Prostate gland (tissue), 2 donors: ENCODE measurements at regions not wholly inside any gene's neighbourhood (a gene's known extent, or its start where the extent isn't known, plus 50 kb on each side); places are given as distances from the start of the nearest gene placed in this dataset.

Experiments used
- POLR2A ChIP-seq: fragments of 450-650 bp; IDR thresholded peaks from one replicate; pipeline ENCODE4 v1.6.1; 2016; ENCODE audit warnings: antibody characterized with exemption, mild to moderate bottlenecking
- TF ChIP-seq, protein P1 (sequence below), 4 experiments: fragments of 200-600 bp in 2 of 4; fragments of 450-650 bp in 2 of 4; sonication (generic) in 2 of 4; IDR thresholded peaks; 1 replicate in 3 of 4; 2 replicates in 1 of 4; pipeline ENCODE4 v1.5.1; 2016 to 2019; ENCODE audit warnings: antibody characterized with exemption in 4 of 4, mild to moderate bottlenecking in 2 of 4, moderate library complexity in 2 of 4

DNA sequence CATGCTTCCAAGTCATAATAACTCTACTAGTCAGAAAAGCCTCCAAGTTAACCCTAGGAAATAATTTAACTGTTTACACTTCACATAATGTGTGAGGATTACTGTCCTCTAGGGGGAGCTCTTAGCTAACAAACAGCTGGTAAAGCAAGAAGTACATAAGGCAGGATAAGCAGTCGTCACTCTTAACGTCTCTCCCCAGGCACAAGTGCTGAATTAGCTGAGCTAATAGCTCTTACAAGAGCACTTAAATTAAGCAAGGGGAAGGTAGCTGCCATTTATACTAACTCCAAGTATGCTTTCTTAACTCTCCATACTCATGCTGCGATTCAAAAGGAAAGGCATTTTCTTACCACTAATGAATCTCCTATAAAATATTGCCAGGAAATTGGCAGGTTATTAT, 79.3 kb upstream of the TSPAN11 start:
- TF ChIP-seq, protein P1, sequence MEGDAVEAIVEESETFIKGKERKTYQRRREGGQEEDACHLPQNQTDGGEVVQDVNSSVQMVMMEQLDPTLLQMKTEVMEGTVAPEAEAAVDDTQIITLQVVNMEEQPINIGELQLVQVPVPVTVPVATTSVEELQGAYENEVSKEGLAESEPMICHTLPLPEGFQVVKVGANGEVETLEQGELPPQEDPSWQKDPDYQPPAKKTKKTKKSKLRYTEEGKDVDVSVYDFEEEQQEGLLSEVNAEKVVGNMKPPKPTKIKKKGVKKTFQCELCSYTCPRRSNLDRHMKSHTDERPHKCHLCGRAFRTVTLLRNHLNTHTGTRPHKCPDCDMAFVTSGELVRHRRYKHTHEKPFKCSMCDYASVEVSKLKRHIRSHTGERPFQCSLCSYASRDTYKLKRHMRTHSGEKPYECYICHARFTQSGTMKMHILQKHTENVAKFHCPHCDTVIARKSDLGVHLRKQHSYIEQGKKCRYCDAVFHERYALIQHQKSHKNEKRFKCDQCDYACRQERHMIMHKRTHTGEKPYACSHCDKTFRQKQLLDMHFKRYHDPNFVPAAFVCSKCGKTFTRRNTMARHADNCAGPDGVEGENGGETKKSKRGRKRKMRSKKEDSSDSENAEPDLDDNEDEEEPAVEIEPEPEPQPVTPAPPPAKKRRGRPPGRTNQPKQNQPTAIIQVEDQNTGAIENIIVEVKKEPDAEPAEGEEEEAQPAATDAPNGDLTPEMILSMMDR (IDR thresholded peaks at IDR 0.05): peak; percentile 39 to 73 (median 68)
- no peak for TF ChIP-seq POLR2A
